Stimulated activated CD4-positive, alpha-beta T cell treated with anti-CD3 and anti-CD28 coated beads, Interleukin-2, amount 100 ng/mL, for 4 hours (primary cell): ENCODE measurements at regions not wholly inside any gene's neighbourhood (a gene's known extent, or its start where the extent isn't known, plus 50 kb on each side); places are given as distances from the start of the nearest gene placed in this dataset.
"Not testable (repeated sequence)": the region's sequence is repeated elsewhere in the genome, so short reads cannot be mapped to it uniquely, and the experiment has no call there.

ENCODE experiments used
- DNase-seq: peaks from one replicate; pipeline ENCODE4 v3.0.0-alpha.2; 2020; ENCODE audit warnings: low read depth

DNA sequence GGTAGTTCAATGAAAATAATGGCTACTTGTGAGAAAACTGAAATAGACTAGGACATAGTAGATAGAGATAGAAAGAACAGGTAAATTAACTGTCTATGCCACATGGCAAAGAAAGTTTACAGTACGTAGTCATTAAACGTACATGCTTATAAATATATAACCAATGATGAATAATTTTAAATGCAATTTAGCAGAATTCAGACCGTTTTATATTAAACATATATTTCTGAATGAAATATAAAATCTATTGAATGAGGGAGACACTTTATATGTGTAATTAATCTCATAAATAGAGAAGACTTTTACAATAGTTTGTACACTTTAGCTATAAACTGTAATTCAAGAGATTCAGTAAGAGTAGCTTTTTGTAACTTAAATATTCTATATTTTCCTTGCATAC is 124.4 kb upstream of the VPREB1 start:
- DNase-seq = no peak

DNA sequence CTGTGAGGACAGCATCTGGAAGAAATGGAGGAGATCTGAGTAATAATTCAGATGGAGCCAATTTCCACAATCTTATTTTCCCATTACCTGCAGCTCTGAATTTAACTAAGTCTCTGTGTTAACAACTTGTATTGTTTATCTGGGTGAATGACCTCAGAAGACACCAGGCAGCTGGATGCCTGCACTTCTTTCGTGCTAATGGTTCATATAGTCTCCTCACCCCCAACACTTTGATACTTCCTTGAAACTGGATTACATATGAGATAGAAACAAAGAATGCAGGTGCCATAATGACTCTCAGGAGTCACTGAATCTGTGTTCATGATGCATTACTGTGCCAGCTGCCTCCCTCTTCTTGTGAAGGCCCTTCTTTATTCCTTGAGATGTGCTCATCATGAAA is 125.6 kb upstream of the VPREB1 start:
- DNase-seq = no peak

DNA sequence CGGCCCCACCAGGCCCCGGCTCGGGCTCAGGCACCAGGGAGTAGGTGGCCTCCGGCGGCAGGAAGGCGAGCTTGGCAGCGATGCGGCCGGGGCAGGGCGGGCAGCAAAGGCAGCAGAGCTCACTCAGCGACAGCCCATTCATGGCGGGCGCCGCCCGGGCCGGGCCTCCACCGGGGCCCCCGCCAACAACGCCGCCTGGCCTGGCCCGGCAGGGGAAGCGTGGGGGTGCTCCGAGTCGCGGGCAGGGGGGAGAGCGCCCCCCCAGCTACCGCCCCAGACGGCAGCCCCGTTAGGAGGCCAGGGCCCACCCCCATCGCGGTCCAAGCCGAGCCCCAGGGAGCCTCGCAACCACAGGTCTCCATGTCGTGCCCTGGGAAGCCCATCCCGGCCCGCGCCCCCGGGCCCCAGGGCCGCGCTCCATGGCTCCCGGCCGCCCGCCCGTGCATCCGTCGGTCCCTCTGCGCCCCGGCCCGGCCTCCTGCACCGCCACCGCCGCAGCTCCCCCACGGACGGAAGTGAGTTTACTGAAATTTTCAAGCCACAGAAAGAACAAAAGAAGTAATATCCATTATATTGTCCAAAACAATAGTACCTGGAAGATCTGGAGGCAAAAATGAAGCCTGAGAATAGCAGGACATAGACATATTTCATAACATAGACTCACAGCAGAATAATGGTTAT is 126.6 kb upstream of the VPREB1 start:
- DNase-seq = not testable (repeated sequence)

DNA sequence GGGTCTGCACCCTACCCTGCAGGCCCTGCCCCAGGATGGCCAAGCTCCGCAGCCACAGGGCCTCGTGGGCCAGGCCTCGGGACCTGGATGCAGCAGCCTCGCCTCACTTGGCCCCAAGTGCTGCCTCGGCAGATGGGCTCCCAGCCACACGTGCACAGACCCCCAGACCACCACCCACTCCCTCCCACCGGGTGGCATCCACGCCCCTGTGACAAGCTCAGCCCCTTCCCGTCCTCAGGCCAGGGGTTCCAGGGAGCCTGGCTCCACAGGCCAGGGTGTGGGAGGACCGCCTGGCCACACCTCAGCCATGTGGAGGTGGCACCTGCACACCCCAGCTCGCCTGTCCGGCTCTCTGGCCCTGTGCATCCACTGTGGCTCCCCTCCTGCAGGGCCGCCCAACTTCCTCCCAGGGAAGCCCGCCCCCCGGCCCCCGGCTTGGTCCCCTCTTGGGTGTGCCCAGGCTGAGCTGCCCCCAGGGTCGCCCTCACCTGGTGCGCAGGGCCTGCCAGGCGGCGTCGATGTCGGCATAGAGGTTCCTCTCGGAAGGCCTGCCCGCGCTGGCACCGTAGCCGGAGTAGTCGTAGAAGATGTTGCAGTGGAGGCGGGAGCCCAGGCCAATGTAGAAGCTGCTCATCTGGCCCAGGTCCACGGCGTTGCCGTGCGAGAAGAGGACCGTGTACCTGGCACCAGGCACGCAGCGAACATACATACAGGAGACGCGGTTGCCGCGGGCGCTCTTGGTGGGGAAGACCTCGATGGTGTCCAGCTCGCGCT is 127.4 kb upstream of the VPREB1 start:
- not testable (repeated sequence) for DNase-seq

DNA sequence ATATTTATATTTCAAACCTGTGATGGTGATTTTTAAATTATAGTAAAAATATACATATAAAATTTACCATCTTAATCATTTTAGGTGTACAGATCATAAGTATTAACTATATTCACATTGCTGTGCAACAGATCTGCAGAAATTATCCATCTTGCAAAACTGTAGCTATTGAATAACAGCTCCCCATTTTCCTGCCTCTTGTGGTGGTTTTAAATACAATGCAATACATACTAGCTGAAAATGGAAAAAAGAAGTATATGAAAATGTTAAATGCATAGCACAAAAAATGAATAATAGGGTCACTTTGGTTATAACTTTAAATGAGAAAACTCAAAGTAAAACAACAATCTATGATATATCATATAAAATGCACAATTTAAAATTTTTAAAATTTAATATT is 130.9 kb upstream of the VPREB1 start:
- DNase-seq = no peak

DNA sequence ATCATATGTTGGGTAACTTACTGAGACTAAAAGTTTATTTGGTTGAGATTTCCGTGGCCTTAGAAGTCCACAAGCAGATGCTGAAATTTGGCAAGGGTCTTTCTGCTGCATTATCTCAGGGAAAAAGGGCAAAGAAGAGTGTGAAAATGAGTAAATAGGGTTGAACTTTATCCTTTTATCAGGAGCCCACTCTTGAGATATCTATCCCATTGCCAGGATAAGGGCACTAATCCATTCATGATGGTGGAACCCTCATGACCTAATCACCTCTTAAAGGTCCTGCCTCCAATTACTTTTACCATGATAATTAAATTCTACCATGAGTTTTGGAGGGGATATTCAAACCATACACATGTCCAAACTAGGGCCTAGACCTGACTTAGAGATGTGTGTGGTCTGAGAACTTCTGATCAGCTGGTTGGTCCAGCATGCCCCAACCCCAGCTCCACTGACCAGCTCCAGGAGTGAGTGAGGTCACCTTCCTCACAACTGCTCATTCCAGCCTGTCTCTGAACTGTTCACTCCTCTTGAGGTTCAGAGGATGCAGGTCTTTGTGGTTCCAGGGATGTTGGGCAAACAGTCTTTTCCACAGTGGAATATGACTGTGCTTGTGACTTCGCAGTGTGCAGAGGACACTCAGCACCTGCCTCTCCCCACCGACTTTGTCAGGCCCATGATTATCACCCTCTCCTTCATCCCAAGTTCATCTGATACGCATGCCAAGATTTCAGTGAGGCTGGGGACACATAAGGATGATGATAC is 130.1 kb upstream of the TOP3B start:
- DNase-seq = no peak

DNA sequence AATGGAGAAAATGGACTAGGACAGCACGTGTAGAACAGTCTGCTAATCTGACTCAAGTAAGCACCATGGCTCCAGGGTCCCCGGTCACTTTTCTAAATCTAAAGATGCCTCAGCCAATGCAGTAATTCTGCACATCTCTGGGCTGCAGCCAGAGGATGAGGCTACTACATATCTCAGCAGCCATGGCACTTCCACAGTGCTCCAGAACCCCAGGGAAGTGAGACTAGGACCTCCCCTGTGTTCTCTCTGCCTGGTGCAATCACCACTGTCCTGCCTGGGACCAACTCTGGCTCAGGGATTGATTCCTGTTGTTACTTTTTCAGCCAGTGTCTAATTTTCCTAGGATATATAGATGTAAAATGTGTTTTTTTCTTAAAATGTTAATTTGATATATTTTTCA is 129.4 kb upstream of the TOP3B start:
- DNase-seq = no peak

DNA sequence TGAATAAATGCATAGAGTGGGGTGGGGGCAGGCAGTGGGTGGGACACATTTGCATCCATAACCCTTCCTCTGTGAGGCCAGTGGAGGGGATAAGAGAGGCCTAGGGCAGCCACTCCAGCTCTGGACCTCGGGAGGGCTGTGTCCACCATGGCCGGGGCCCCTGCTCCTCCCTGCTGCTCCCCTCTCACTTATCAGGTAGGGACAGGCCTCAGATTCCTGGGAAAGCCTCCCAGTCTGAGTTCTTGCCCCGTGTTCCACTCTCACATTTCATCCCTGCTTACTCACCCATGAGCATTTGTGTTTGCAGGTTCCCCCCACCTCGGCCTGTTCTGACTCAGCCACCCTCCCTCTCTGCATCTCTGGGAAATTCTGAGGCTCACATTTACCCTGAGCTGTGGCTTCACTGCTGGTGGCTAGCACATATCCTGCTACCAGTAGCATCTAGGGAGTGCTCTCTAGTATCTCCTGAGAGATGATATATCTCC is 128.7 kb upstream of the TOP3B start:
- DNase-seq = no peak

DNA sequence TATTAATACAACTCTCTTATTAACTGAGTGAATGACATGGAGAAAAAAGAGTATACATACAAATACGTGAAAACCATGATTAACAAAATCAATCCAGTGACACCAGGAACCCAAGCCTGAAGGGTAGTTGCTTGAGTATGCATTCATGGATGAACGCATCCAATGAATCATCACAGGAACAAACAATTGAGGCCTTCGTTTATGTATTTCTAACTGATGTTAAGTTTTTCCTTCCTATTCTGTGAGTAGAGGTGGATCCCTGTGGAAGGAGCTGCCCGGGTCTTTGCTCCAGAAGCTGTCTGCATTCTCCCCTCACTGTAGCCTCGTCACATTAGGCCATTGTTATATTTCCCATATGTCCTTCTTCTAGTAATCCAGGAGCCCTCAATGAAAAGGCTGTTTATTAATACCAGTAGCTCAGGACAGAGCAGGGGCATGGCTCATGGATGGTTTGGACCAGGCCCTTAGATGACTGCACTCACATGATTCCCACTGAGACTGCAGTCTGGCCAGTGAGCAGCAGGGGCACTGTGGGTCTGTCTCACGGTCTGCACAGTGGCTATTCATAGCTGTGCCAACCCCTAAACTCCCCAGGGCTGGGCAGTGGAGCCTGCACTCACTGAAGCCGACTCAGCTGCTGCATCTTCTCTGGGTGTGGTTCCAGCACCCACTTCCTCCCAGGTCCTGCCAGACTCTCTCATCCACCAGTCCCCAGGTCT is 128.1 kb upstream of the TOP3B start:
- no peak for DNase-seq

DNA sequence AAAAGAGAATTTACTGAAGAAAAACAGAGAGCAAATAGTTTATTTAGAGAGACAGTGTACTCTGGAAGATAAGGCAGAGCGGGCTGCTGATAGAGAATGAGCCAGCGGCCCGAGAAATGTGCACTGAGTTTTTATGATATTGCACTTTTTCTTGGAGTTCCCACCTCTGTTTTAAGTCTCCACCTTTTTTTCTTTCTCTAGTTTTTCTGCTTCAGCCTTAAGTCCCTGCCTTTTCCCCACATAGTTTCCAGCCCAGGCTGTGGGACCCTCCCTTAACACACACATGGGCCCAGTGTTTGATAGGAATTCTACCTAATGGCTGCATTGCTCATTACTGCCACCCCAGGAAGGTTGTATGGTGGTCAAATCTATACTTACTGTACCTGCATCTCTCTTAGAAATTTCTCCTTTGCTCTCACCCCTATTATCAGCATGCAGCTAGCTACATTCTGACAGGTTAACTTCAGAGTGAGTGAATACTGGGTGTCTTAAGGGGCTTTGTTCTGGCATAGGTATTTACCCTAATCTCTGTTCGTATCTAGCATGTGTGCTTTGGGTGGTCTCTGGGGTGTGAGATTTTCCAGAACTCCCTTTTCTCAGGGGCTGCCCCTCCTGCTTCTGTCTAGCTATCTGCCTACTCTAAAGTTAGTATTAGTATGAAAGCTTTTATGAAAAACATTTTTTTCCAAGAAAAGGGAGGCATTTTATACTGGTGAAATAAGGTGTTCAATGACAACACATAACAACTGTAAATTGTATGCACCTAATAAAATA is 127.3 kb upstream of the TOP3B start:
- DNase-seq = no peak

DNA sequence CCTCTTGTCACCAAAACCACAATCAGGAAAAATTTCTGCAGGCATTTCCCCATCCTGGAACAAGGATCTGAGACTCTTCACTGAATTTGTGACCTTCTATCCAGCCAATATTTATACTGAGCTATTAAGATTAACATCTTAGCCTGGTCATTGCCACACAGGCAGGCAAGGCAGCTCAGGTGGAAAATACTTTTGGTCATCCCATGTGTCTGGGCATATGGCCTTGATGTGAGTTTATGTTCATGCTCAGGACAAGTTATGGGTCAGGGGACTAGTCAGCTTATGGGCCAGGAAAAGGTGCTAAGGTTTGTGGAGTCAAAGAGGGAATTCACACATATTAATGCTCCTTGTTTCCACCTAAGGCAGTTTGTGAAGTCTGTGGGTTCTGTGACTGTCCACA is 124.3 kb upstream of the TOP3B start:
- DNase-seq = no peak

DNA sequence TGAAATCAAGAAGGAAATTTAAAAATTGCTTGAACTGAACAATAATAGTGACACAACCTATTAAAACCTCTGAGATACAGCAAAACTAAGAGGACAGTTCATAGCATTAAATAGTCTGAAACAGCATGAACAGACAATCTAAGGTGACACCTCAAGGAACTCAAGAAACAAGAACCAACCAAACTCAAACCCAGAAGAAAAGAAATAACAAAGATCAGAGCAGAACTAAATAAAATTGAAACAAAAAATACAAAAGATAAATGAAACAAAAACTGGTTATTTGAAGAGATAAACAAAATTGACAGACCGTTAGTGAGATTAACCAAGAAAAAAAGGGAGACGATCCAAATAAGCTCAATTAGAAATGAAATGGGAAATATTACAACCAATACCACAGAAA is 122.8 kb upstream of the TOP3B start:
- DNase-seq = no peak

DNA sequence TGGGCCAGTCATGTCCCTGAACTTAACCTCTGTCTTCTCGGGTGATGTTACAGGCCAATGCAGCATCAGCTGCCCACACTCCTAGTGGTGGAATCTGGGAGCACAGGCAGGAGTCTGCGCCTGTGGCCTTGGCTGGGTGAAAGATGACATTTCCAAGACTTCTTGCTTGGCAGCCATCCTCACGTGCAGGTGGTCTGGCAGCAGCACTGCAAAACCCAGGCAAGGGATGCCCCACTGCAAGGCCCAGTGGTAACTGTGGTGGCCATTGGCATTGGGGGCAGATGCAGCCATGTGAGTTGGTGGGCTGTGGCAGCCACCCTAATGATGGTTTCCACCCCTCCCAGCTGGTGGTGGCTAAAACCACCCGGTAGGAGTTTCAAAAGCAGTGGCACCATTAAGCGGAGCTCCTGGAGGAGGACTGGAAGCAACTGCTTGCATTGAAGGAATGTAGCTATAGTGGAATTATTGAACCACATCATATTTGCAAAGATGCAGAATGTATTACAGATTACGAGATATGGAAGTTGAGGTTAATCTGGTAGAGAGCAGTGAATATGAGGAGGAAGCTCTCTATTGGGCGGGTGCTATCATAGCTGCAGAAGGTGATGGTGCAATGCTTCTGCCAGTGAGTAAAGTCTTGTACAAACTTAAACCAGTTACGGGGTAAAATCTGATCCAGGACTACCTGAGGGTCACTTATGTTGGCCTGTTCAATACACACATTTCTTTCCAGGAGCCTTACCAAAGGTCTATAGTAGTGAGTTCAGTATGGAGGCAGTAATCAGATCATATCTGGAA is 120.7 kb upstream of the TOP3B start:
- no peak for DNase-seq

DNA sequence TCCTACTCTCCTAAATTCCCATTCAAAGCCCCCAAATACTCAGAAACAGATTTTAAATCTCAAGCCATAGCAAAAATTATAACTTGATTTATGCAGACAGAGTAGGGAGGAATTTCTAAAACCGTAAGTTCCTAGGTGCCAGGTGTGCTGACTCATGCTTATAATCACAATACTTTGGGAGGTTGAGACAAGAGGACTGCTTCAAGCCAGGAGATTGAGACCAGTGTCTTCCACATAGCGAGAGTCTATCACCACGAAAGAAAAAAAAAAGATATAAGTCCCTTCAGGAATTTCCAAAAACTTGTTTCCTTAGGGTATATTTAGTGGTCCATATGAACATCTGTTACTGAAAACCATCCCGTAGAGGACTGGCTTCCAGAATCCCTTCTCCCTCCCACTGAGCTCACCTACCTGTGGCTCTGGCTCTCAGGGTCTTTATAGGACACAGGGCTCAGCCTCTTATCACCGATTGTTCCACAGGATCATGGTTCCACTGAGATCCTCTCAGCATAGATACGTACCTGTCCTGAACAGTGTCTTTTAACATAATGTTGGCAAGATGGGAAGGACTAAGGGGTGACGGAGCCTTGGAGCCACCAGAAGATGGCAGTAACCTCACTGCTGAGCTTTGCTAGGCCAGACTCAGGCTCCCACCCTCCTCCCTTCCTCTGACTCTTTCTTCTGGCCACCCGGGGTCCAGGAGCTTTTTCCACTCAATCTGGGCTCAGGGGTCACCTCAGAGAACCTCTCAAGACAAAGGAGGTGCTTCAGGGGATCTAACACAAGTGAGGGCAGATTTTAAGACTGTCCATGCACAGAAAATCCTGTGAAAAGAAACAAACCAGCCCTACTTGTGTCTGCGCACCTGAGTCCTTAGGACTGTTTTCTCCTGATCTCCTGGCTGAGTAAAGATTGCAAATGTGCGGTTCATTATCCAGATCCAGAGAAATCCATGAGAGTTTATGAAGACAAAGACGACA is 117.5 kb upstream of the TOP3B start:
- DNase-seq = no peak

DNA sequence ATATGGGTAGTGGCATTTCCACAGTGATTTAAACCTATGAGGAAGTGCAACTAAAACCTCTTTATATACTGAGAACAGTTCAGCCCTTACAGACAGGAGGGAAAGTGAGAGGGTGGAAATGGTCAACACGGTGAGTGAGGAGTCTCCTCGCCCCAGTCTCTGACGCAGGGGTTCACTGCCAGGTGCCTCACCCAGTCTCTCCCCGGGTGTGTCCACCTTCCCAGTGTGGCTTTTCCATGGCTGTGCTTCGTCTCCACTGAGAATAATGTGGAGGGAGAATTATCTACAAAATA is 116.6 kb upstream of the TOP3B start:
- DNase-seq = no peak

DNA sequence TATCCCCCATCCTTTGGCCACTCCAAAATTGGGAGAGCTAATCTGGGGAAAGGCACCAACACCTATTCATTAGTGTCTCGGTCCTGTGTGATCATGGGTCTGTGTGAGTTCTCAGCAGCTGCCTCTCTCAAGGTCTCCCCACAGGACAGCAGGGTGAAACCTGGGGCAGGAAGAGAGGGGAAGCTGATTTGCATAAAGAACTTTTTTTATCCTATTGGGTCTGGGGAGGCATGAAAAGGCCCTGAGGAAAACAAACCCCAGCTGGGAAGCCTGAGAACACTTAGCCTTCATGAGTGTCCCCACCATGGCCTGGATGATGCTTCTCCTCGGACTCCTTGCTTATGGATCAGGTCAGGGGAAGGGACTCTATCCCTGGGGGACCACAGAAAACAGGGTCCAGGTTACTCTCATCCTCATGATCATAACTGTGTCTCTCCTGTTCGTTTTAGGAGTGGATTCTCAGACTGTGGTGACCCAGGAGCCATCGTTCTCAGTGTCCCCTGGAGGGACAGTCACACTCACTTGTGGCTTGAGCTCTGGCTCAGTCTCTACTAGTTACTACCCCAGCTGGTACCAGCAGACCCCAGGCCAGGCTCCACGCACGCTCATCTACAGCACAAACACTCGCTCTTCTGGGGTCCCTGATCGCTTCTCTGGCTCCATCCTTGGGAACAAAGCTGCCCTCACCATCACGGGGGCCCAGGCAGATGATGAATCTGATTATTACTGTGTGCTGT is 116.0 kb upstream of the TOP3B start:
- DNase-seq = no peak

DNA sequence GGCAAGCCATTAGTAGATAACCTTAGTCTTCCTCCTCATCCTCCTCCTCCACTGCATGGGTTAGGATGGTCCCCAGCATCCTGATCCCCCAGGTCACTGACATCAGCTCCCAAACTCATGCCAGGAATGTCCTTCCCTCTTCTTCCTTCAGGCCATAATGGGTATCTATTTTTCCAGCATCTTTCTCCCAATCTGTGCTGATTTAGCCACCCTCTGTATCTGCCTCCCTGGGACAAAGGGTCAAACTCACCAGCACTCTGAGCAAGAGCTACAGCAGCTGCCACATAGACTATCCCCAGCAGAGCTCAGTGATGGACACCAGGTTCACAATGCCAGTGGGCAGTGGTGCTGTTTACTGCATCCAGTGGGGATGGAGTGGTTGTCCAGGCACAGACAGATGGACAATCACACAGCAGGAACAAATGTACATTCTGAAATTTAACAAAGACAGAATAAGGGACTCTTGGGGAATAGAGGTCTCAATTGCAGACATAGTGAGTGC is 115.2 kb upstream of the TOP3B start:
- DNase-seq = no peak

DNA sequence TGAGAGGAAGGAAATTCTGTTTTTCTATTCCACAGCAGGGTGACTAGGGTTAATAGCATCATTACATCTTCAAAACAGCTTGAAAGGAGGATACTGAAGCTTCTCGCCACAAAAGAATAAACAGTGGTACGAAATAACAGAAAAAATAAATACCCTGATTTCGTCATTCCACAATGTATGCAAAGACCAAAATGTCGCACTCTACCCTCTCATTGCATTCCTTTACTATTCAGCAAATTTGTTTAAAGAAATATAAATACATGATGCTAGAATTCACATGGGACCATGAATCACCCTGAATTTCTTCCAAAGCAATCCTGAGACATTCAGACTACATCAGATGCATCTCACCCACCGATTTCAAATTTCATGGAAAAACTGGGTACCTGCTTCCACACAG is 112.3 kb upstream of the TOP3B start:
- DNase-seq = no peak

DNA sequence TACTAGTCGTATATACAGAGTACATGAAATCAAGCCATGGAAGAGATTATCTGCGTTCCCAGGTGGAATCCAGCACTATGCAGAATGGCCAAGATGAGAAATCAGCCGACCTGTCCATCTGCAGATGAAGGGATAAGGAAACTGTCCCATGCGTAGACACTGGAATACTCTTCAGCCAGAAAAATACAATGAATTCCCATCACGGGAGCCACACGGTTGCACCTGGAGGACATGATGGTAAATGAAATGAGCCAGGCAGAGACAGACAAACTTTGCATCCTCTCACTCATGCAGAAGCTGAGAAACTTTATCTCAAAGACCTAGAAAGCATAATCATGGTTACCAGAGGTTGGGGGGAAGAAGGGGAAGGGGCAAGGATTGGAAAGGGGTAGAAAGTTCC is 111.9 kb upstream of the TOP3B start:
- DNase-seq = no peak
